Coronary artery (tissue), 2 donors: ENCODE measurements at regions not wholly inside any gene's neighbourhood (a gene's known extent, or its start where the extent isn't known, plus 50 kb on each side); places are given as distances from the start of the nearest gene placed in this dataset.

Source experiments
- DNase-seq: peaks from one replicate; pipeline ENCODE4 v3.0.0-alpha.2; 2017; ENCODE audit warnings: low spot score
- H3K27ac ChIP-seq, 2 donors: fragments of 200-600 bp; sonication (generic); one replicate each; pipeline ENCODE4 v1.5.1; 2016 to 2019
- H3K4me3 ChIP-seq: fragments of 200-600 bp; sonication (generic); 2 replicates; pipeline ENCODE4 v1.5.1; 2016; ENCODE audit warnings: mild to moderate bottlenecking, moderate library complexity
- CTCF ChIP-seq: fragments of 200-600 bp; sonication (generic); IDR thresholded peaks from one replicate; pipeline ENCODE4 v1.5.1; 2019; ENCODE audit warnings: antibody characterized with exemption

- DNase-seq = no peak
- TF ChIP-seq CTCF = no peak
- no peak overlapping the region for H3K27ac ChIP-seq
- H3K4me3 ChIP-seq = no peak overlapping the region
Observed at GRCh38 chr6:169370666-169371343, 117.2 kb upstream of the THBS2 start.

GRCh38 chr6:169370054-169370453 is 116.4 kb upstream of the THBS2 start:
- no peak overlapping the region for H3K4me3 ChIP-seq
- DNase-seq = no peak
- TF ChIP-seq CTCF = no peak
- no peak overlapping the region for H3K27ac ChIP-seq

DNA sequence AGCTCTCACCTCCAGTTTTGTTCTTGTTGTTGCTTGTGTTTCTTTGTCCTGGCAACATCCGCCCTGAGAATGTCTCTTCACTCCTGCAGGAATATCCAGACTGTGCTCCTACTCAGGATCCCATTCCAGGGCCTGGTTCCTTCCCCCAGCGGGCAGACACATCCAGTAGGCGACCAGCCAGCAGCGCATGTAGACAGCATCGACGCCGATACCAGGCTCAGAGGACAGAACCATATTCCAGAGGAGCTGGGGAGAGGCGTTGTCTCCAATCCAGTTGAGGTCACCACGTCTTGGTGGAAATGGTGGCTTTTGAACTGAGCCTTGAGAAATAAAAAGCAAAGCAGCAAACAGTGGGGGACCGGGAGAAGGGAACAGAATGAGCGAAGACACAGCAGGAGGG is 114.6 kb upstream of the THBS2 start:
- H3K4me3 ChIP-seq = no peak overlapping the region
- no peak for TF ChIP-seq CTCF
- no peak overlapping the region for H3K27ac ChIP-seq
- no peak for DNase-seq

DNA sequence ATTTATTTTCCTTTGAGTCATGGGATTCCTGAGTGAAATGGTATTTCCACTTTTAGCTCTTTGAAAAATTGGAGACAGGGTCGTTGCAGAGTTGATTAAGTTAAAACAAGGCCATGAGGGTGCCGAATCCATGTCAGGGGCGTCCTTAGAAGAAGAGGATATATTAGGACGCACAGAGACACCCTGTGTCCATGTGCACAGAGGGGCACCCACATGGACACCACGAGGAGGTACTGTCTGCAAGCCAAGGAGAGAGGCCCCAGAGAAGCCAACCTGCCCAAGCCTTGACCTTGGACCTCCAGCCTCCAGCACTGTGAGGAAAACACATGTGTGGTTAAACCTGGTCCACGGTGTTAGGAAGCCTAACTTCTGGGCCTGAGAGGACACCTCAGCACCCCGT is 113.9 kb upstream of the THBS2 start:
- TF ChIP-seq CTCF = no peak
- H3K27ac ChIP-seq = no peak overlapping the region
- DNase-seq = no peak
- H3K4me3 ChIP-seq = no peak overlapping the region

- TF ChIP-seq CTCF = no peak
Observed at GRCh38 chr6:169366258-169366901, 112.7 kb upstream of the THBS2 start.

GRCh38 chr6:169365567-169366257 is 112.1 kb upstream of the THBS2 start:
- Histone ChIP-seq H3K27ac (no peak overlapping the region), H3K4me3 (no peak overlapping the region)
- no peak for DNase-seq
- TF ChIP-seq CTCF = no peak

More at GRCh38 chr6:169366258-169366901, 112.7 kb upstream of the THBS2 start:
- no peak for DNase-seq
- no peak overlapping the region for H3K27ac ChIP-seq
- H3K4me3 ChIP-seq = no peak overlapping the region

DNA sequence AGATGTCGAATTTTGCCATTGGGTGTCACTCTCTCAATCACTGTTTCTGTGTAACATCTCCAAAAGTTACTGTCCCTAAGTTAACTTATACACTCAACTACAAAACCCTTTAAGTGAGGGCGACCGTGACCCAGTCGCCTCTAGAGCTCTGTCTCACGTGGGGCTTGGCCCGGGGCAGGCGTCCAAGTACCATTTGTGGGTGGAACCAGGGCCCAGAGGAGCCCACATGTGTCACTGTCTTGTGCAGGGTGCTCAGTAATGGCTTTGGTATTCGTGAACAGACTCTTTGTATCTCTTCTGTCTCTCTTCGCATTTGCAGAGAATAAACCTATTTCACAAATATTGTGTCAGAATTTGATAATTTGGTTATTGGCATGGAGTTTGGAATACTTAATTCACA is 109.9 kb upstream of the THBS2 start:
- H3K27ac ChIP-seq = no peak overlapping the region

More for the DNA sequence above, 109.9 kb upstream of the THBS2 start:
- DNase-seq = no peak
- no peak for TF ChIP-seq CTCF
- H3K4me3 ChIP-seq = no peak overlapping the region
